Gastroesophageal sphincter (tissue), 4 donors: ENCODE measurements at regions not wholly inside any gene's neighbourhood (a gene's known extent, or its start where the extent isn't known, plus 50 kb on each side); places are given as distances from the start of the nearest gene placed in this dataset.

Experiments
- ATAC-seq: fragments of 150-250 bp; one replicate; pipeline ENCODE4 v1.9.1; 2016; ENCODE audit warnings: mild to moderate bottlenecking, moderate library complexity
- H3K27ac ChIP-seq, 4 donors: fragments of 200-600 bp; sonication (generic) in 3 of 4; 1 replicate in 3 of 4; 2 replicates in 1 of 4; pipeline ENCODE4 v1.5.1; 2016 to 2019
- H3K27me3 ChIP-seq: fragments of 200-600 bp; sonication (generic); one replicate; pipeline ENCODE4 v1.5.1; 2019
- H3K36me3 ChIP-seq, 2 donors: fragments of 200-600 bp; sonication (generic); one replicate each; pipeline ENCODE4 v1.5.1; 2019; ENCODE audit warnings: control low read depth in 1 of 2
- H3K4me1 ChIP-seq, 3 donors: fragments of 200-600 bp; sonication (generic); 1 replicate in 2 of 3; 2 replicates in 1 of 3; pipeline ENCODE4 v1.5.1; 2016 to 2019; ENCODE audit warnings: control low read depth in 2 of 3
- H3K4me3 ChIP-seq, 2 donors: fragments of 200-600 bp; sonication (generic); one replicate each; pipeline ENCODE4 v1.5.1; 2019; ENCODE audit warnings: mild to moderate bottlenecking in 1 of 2, moderate library complexity in 1 of 2
- H3K9me3 ChIP-seq, 3 donors: fragments of 200-600 bp; sonication (generic); one replicate each; pipeline ENCODE4 v1.5.1; 2017 to 2019; ENCODE audit warnings: control low read depth in 2 of 3
- EP300 ChIP-seq: sonication (generic); formaldehyde crosslinking; IDR thresholded peaks from one replicate; pipeline ENCODE4 v1.6.1; 2017; ENCODE audit warnings: antibody characterized with exemption, mild to moderate bottlenecking
- POLR2A ChIP-seq, 2 donors: fragments of 450-650 bp; IDR thresholded peaks; one replicate each; pipeline ENCODE4 v1.6.1; 2017; ENCODE audit warnings: antibody characterized with exemption in 2 of 2, mild to moderate bottlenecking in 2 of 2, moderate library complexity in 1 of 2
- POLR2AphosphoS5 ChIP-seq: sonication (generic); formaldehyde crosslinking; IDR thresholded peaks from one replicate; pipeline ENCODE4 v1.6.1; 2017; ENCODE audit warnings: antibody characterized with exemption
- WGBS, 2 donors: methylation state at CpG; one replicate each; pipeline ENCODE4 v1.1.5; 2018; ENCODE audit warnings: low coverage in 1 of 2; 5-methylcytosine and 5-hydroxymethylcytosine counted together
- TF ChIP-seq, protein P1 (sequence below), 4 experiments: fragments of 200-600 bp in 2 of 4; fragments of 450-650 bp in 2 of 4; sonication (generic) in 1 of 4; IDR thresholded peaks; one replicate each; pipeline ENCODE4 v1.5.1; 2017 to 2019; ENCODE audit warnings: antibody characterized with exemption in 4 of 4, mild to moderate bottlenecking in 2 of 4, moderate library complexity in 2 of 4

- Histone ChIP-seq H3K36me3 (no peaks in the 10 kb centered on the region), H3K4me1 (no peaks in the 10 kb centered on the region), H3K4me3 (no peak overlapping the region), H3K27me3 (no peaks in the 10 kb centered on the region), H3K27ac (no peak overlapping the region), H3K9me3 (no peaks in the 10 kb centered on the region)
- TF ChIP-seq POLR2A (IDR thresholded peaks at IDR 0.05) (no peak), POLR2AphosphoS5 (no peak)
- TF ChIP-seq, protein P1, sequence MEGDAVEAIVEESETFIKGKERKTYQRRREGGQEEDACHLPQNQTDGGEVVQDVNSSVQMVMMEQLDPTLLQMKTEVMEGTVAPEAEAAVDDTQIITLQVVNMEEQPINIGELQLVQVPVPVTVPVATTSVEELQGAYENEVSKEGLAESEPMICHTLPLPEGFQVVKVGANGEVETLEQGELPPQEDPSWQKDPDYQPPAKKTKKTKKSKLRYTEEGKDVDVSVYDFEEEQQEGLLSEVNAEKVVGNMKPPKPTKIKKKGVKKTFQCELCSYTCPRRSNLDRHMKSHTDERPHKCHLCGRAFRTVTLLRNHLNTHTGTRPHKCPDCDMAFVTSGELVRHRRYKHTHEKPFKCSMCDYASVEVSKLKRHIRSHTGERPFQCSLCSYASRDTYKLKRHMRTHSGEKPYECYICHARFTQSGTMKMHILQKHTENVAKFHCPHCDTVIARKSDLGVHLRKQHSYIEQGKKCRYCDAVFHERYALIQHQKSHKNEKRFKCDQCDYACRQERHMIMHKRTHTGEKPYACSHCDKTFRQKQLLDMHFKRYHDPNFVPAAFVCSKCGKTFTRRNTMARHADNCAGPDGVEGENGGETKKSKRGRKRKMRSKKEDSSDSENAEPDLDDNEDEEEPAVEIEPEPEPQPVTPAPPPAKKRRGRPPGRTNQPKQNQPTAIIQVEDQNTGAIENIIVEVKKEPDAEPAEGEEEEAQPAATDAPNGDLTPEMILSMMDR (IDR thresholded peaks at IDR 0.05), result peak in 1 of 4 experiments; percentile 18
- ATAC-seq, result no peak
- WGBS, 2 donors, result 75 to 88% methylated on average over 1 of the region's 1 CpG
These were observed 262.1 kb upstream of the NR3C2 start for GRCh38 chr4:148704291-148704690.

- no peak for ATAC-seq
- no peaks in the 10 kb centered on the region for H3K4me1 ChIP-seq
- no peaks in the 10 kb centered on the region for H3K9me3 ChIP-seq
- no peaks in the 10 kb centered on the region for H3K36me3 ChIP-seq
- TF ChIP-seq, protein P1 (IDR thresholded peaks at IDR 0.05), result no peak
- TF ChIP-seq POLR2AphosphoS5 (no peak), EP300 (no peak)
- 88 to 90% methylated on average over 5 of the region's 5 CpGs for WGBS, 2 donors
- H3K27me3 ChIP-seq, result no peaks in the 10 kb centered on the region
- H3K4me3 ChIP-seq, result no peak overlapping the region
- no peak overlapping the region for H3K27ac ChIP-seq
These were observed 252.5 kb upstream of the NR3C2 start for GRCh38 chr4:148694702-148695101.

- TF ChIP-seq, protein P1 (IDR thresholded peaks at IDR 0.05), result no peak
- TF ChIP-seq POLR2A (IDR thresholded peaks at IDR 0.05) (no peak), POLR2AphosphoS5 (no peak), EP300 (no peak)
- WGBS, 2 donors, result 83 to 100% methylated on average over 2 of the region's 2 CpGs
These were observed 251.9 kb upstream of the NR3C2 start for GRCh38 chr4:148693913-148694649.

GRCh38 chr4:148692242-148692641 is 250.0 kb upstream of the NR3C2 start:
- Histone ChIP-seq H3K36me3 (no peaks in the 10 kb centered on the region), H3K4me1 (no peaks in the 10 kb centered on the region), H3K27me3 (no peaks in the 10 kb centered on the region), H3K27ac (no peak overlapping the region), H3K9me3 (no peaks in the 10 kb centered on the region), H3K4me3 (no peak overlapping the region)
- WGBS, 2 donors, result 38 to 65% methylated on average over 5 to 7 of the region's 7 CpGs
- no peak for TF ChIP-seq POLR2AphosphoS5
- TF ChIP-seq EP300, result no peak
- no peak for TF ChIP-seq POLR2A (IDR thresholded peaks at IDR 0.05)
- TF ChIP-seq, protein P1 (IDR thresholded peaks at IDR 0.05), result no peak
- no peak for ATAC-seq

More at GRCh38 chr4:148693913-148694649, 251.9 kb upstream of the NR3C2 start:
- no peaks in the 10 kb centered on the region for H3K27me3 ChIP-seq
- H3K9me3 ChIP-seq, result no peaks in the 10 kb centered on the region
- H3K27ac ChIP-seq, result no peak overlapping the region
- no peaks in the 10 kb centered on the region for H3K36me3 ChIP-seq
- ATAC-seq, result no peak
- H3K4me3 ChIP-seq, result no peak overlapping the region
- no peaks in the 10 kb centered on the region for H3K4me1 ChIP-seq

DNA sequence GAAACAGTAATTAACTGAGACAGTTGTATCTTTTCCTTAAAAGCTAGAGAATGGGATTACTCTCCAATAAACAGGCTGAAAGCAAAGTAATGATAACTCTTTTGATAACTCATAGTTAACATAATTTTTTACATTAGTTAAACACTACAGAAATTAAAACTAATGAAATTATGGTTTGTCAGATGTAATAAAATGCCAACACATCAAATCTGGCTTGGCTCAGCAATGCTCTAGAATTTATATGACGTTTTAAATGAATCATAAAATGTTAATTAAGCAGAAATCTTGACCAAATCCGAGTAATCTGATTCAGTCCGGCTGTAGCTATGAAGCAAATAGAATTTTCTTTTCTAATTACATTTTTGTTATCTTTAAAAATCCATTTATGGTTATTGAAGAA is 244.2 kb upstream of the NR3C2 start:
- no peak for ATAC-seq
- Histone ChIP-seq H3K27me3 (no peaks in the 10 kb centered on the region), H3K4me3 (no peak overlapping the region), H3K9me3 (no peaks in the 10 kb centered on the region), H3K27ac (no peak overlapping the region), H3K36me3 (no peaks in the 10 kb centered on the region), H3K4me1 (no peaks in the 10 kb centered on the region)
- 69% methylated on average over 3 of the region's 3 CpGs for WGBS, 2 donors
- TF ChIP-seq, protein P1 (IDR thresholded peaks at IDR 0.05), result no peak
- no peak for TF ChIP-seq POLR2A (IDR thresholded peaks at IDR 0.05)
- no peak for TF ChIP-seq POLR2AphosphoS5
- TF ChIP-seq EP300, result no peak
